ENCODE measurements at regions not wholly inside any gene's neighbourhood (a gene's known extent, or its start where the extent isn't known, plus 50 kb on each side); places are given as distances from the start of the nearest gene placed in this dataset.

GRCh38 chr15:62913246-62913645 is 129.3 kb upstream of the TPM1 start:
- no peak for DNase-seq (ENCODE audit: low spot score)

GRCh38 chr15:62914461-62915079 is 128.0 kb upstream of the TPM1 start:
- DNase-seq (ENCODE audit: low spot score), result no peak

- DNase-seq (ENCODE audit: low spot score), result no peak
Measured at GRCh38 chr15:62920682-62921502, 121.7 kb upstream of the TPM1 start.

- no peak for DNase-seq (ENCODE audit: low spot score)
Measured at GRCh38 chr15:62922514-62922913, 120.0 kb upstream of the TPM1 start.

GRCh38 chr15:62925875-62926274 is 116.7 kb upstream of the TPM1 start:
- DNase-seq (ENCODE audit: low spot score), result no peak

GRCh38 chr15:62927196-62927595 is 115.4 kb upstream of the TPM1 start:
- DNase-seq (ENCODE audit: low spot score), result no peak

- DNase-seq (ENCODE audit: low spot score), result no peak
Measured at GRCh38 chr15:62927836-62928235, 114.7 kb upstream of the TPM1 start.

- DNase-seq (ENCODE audit: low spot score), result peak; percentile 28
Measured at GRCh38 chr15:62928242-62928999, 114.1 kb upstream of the TPM1 start.

GRCh38 chr15:62929000-62929357 is 113.6 kb upstream of the TPM1 start:
- DNase-seq (ENCODE audit: low spot score), result no peak

GRCh38 chr15:62931650-62932049 is 110.9 kb upstream of the TPM1 start:
- DNase-seq (ENCODE audit: low spot score), result no peak

GRCh38 chr15:62932436-62932835 is 110.1 kb upstream of the TPM1 start:
- no peak for DNase-seq (ENCODE audit: low spot score)

- no peak for DNase-seq (ENCODE audit: low spot score)
Measured at GRCh38 chr15:62933386-62933785, 109.2 kb upstream of the TPM1 start.

- DNase-seq (ENCODE audit: low spot score), result no peak
Measured at GRCh38 chr15:62934236-62934971, 108.1 kb upstream of the TPM1 start.

GRCh38 chr15:62935300-62936081 is 107.1 kb upstream of the TPM1 start:
- no peak for DNase-seq (ENCODE audit: low spot score)

- no peak for DNase-seq (ENCODE audit: low spot score)
Measured at GRCh38 chr15:62938825-62939224, 103.7 kb upstream of the TPM1 start.

GRCh38 chr15:62940093-62940754 is 102.3 kb upstream of the TPM1 start:
- DNase-seq (ENCODE audit: low spot score), result no peak

GRCh38 chr15:62940755-62941361 is 101.7 kb upstream of the TPM1 start:
- DNase-seq (ENCODE audit: low spot score), result peak; percentile 56

- DNase-seq (ENCODE audit: low spot score), result no peak
Measured at GRCh38 chr15:62941699-62942098, 100.8 kb upstream of the TPM1 start.

- DNase-seq (ENCODE audit: low spot score), result no peak
Measured at GRCh38 chr15:62942428-62942827, 100.1 kb upstream of the TPM1 start.

GRCh38 chr15:62945063-62945462 is 97.5 kb upstream of the TPM1 start:
- DNase-seq (ENCODE audit: low spot score), result no peak

GRCh38 chr15:62945760-62946159 is 96.8 kb upstream of the TPM1 start:
- DNase-seq (ENCODE audit: low spot score), result no peak

Data from COLO829 (cell line).